HEK293T (cell line): ENCODE measurements at regions not wholly inside any gene's neighbourhood (a gene's known extent, or its start where the extent isn't known, plus 50 kb on each side); places are given as distances from the start of the nearest gene placed in this dataset.

Source experiments
- ARNT ChIP-seq: fragments of 450-650 bp; IDR thresholded peaks from 2 replicates; pipeline ENCODE4 v1.6.1; 2017; ENCODE audit warnings: mild to moderate bottlenecking
- FOXA1 ChIP-seq: fragments of 450-650 bp; IDR thresholded peaks from 2 replicates; pipeline ENCODE4 v1.6.1; 2016; ENCODE audit warnings: mild to moderate bottlenecking
- FOXK2 ChIP-seq: fragments of 450-650 bp; IDR thresholded peaks from 2 replicates; pipeline ENCODE4 v1.6.1; 2016; ENCODE audit warnings: mild to moderate bottlenecking
- FOXM1 ChIP-seq: fragments of 450-650 bp; IDR thresholded peaks from 2 replicates; pipeline ENCODE4 v1.6.1; 2017; ENCODE audit warnings: mild to moderate bottlenecking, borderline replicate concordance
- LEF1 ChIP-seq: fragments of 450-650 bp; IDR thresholded peaks from 2 replicates; pipeline ENCODE4 v1.6.1; 2017; ENCODE audit warnings: mild to moderate bottlenecking, borderline replicate concordance
- SUZ12 ChIP-seq: fragments of 450-650 bp; IDR thresholded peaks from 2 replicates; pipeline ENCODE4 v1.6.1; 2016; ENCODE audit warnings: mild to moderate bottlenecking
- ZNF384 ChIP-seq: fragments of 450-650 bp; IDR thresholded peaks from 2 replicates; pipeline ENCODE4 v1.6.1; 2016

DNA sequence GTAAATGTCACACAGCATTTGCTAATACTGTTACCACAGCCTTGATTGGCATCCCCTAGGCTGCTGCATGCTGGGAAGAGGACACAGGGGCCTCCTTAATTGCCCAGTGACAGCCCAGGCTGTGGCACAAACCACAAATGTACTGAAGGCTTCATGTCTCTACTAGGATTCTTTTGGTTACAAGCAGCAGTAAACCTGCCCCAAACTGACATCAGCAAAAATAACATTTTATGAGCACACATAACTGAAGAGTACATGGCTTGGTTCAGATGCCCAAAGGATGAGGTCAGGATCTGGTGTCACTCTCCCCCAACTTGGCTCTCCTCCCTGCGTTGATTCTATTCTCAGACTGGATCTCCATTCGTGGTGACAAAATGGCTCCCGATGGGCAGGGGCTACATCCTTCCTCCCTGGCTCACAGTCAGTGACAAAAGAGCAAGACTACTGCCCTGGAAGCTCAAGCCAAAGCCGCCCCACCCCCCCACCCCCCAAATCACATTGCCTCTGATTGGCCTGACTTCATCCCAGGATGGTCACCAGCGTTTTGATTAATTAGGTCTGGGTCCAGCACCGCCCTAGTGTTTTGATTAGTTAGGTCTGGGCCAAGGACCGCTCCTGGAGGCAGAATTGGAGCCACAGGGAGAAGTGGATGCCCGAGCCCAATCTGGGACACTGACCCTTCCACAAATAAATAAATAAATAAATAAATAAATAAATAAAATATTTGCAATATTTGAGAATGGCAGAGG is 180.5 kb upstream of the RBPJ start:
- TF ChIP-seq LEF1: no peak
- TF ChIP-seq FOXK2: no peak
- TF ChIP-seq FOXA1: no peak
- TF ChIP-seq FOXM1: no peak
- TF ChIP-seq ARNT: no peak
- TF ChIP-seq ZNF384: no peak
- no peak for TF ChIP-seq SUZ12
